ENCODE measurements at regions not wholly inside any gene's neighbourhood (a gene's known extent, or its start where the extent isn't known, plus 50 kb on each side); places are given as distances from the start of the nearest gene placed in this dataset.
"Not testable (repeated sequence)": the region's sequence is repeated elsewhere in the genome, so short reads cannot be mapped to it uniquely, and the experiment has no call there.

DNA sequence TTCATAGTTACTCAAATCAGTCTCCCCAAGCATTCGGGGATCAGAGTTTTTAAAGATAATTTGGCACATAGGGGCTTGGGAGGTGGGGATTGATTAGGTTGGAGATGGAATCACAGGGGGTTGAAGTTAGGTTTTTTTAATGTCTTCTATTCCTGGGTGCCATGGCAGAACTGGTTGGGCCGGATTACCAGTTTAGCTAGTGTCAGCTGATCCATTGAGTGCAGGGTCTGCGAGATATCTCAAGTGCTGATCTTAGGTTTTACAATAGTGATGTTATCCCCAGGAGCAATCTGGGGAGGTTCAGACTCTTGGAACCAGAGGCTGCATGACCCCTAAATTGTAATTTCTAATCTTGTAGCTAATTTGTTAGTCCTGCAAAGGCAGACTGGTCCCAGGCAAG, 163.5 kb upstream of the ATP10A start:
- not testable (repeated sequence) for TF ChIP-seq ZNF677 (tag by site-specific recombination; IDR thresholded peaks at IDR 0.05); ZNF776 (tag by site-specific recombination; IDR thresholded peaks at IDR 0.05; ENCODE audit: borderline replicate concordance); KLF9 (tag by site-specific recombination; IDR thresholded peaks at IDR 0.05; ENCODE audit: low read depth)
- TF ChIP-seq, protein P1, sequence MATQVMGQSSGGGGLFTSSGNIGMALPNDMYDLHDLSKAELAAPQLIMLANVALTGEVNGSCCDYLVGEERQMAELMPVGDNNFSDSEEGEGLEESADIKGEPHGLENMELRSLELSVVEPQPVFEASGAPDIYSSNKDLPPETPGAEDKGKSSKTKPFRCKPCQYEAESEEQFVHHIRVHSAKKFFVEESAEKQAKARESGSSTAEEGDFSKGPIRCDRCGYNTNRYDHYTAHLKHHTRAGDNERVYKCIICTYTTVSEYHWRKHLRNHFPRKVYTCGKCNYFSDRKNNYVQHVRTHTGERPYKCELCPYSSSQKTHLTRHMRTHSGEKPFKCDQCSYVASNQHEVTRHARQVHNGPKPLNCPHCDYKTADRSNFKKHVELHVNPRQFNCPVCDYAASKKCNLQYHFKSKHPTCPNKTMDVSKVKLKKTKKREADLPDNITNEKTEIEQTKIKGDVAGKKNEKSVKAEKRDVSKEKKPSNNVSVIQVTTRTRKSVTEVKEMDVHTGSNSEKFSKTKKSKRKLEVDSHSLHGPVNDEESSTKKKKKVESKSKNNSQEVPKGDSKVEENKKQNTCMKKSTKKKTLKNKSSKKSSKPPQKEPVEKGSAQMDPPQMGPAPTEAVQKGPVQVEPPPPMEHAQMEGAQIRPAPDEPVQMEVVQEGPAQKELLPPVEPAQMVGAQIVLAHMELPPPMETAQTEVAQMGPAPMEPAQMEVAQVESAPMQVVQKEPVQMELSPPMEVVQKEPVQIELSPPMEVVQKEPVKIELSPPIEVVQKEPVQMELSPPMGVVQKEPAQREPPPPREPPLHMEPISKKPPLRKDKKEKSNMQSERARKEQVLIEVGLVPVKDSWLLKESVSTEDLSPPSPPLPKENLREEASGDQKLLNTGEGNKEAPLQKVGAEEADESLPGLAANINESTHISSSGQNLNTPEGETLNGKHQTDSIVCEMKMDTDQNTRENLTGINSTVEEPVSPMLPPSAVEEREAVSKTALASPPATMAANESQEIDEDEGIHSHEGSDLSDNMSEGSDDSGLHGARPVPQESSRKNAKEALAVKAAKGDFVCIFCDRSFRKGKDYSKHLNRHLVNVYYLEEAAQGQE (tag by site-specific recombination; IDR thresholded peaks at IDR 0.05) = not testable (repeated sequence)
- TF ChIP-seq, protein P2, sequence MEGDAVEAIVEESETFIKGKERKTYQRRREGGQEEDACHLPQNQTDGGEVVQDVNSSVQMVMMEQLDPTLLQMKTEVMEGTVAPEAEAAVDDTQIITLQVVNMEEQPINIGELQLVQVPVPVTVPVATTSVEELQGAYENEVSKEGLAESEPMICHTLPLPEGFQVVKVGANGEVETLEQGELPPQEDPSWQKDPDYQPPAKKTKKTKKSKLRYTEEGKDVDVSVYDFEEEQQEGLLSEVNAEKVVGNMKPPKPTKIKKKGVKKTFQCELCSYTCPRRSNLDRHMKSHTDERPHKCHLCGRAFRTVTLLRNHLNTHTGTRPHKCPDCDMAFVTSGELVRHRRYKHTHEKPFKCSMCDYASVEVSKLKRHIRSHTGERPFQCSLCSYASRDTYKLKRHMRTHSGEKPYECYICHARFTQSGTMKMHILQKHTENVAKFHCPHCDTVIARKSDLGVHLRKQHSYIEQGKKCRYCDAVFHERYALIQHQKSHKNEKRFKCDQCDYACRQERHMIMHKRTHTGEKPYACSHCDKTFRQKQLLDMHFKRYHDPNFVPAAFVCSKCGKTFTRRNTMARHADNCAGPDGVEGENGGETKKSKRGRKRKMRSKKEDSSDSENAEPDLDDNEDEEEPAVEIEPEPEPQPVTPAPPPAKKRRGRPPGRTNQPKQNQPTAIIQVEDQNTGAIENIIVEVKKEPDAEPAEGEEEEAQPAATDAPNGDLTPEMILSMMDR (tag by site-specific recombination; IDR thresholded peaks at IDR 0.05) = not testable (repeated sequence)

Data from HEK293 (cell line).